ENCODE measurements at regions not wholly inside any gene's neighbourhood (a gene's known extent, or its start where the extent isn't known, plus 50 kb on each side); places are given as distances from the start of the nearest gene placed in this dataset.
"Not testable (repeated sequence)": the region's sequence is repeated elsewhere in the genome, so short reads cannot be mapped to it uniquely, and the experiment has no call there.

- POLR2A ChIA-PET, result interaction anchor here (1.2 kb wide), 1 partner anchor 50 kb away, joined by 3 read pairs; no protein-coding TSS in a partner anchor
- H3K4me3 Mint-ChIP-seq, result no peak overlapping the region
- CTCF ChIA-PET, result no interaction called here
- DNase-seq, result no peak
- H3K9me3 Mint-ChIP-seq, result no peaks in the 10 kb centered on the region
- H3K27me3 Mint-ChIP-seq, result no peaks in the 10 kb centered on the region
- no peak overlapping the region for H3K27ac Mint-ChIP-seq
- H3K36me3 Mint-ChIP-seq (ENCODE audit: low read depth), result no peaks in the 10 kb centered on the region
- H3K4me1 Mint-ChIP-seq, result no peaks in the 10 kb centered on the region
Measured at GRCh38 chr22:17318817-17319216, 50.4 kb upstream of the CECR2 start.

- H3K36me3 Mint-ChIP-seq (ENCODE audit: low read depth), result no peaks in the 10 kb centered on the region
- ChIA-PET POLR2A (no interaction called here), CTCF (no interaction called here)
- H3K27me3 Mint-ChIP-seq, result peaks cover 5% of the 10 kb centered on the region
- H3K9me3 Mint-ChIP-seq, result no peaks in the 10 kb centered on the region
- no peak overlapping the region for H3K27ac Mint-ChIP-seq
- H3K4me3 Mint-ChIP-seq, result no peak overlapping the region
- no peak for DNase-seq
- H3K4me1 Mint-ChIP-seq, result no peaks in the 10 kb centered on the region
Measured at GRCh38 chr22:17315310-17315709, 54.0 kb upstream of the CECR2 start.

GRCh38 chr22:17314487-17314886 lies 54.8 kb upstream of the CECR2 start:
- Mint-ChIP-seq H3K4me1 (no peaks in the 10 kb centered on the region), H3K36me3 (ENCODE audit: low read depth) (no peaks in the 10 kb centered on the region), H3K27ac (no peak overlapping the region), H3K4me3 (no peak overlapping the region), H3K9me3 (no peaks in the 10 kb centered on the region), H3K27me3 (peaks cover 5% of the 10 kb centered on the region)
- no peak for DNase-seq
- ChIA-PET CTCF (no interaction called here), POLR2A (no interaction called here)

- Mint-ChIP-seq H3K27ac (no peak overlapping the region), H3K27me3 (peaks cover 5% of the 10 kb centered on the region), H3K9me3 (no peaks in the 10 kb centered on the region), H3K4me1 (no peaks in the 10 kb centered on the region), H3K4me3 (no peak overlapping the region), H3K36me3 (ENCODE audit: low read depth) (no peaks in the 10 kb centered on the region)
- ChIA-PET CTCF (no interaction called here), POLR2A (no interaction called here)
- DNase-seq, result no peak
Measured at GRCh38 chr22:17313626-17314025, 55.6 kb upstream of the CECR2 start.

- H3K4me3 Mint-ChIP-seq, result no peak overlapping the region
- no peaks in the 10 kb centered on the region for H3K27me3 Mint-ChIP-seq
- peaks cover 17% of the 10 kb centered on the region for H3K4me1 Mint-ChIP-seq
- H3K36me3 Mint-ChIP-seq (ENCODE audit: low read depth), result no peaks in the 10 kb centered on the region
- ChIA-PET CTCF (interaction anchor here (0.5 to 2.4 kb wide), 3 partner anchors 60 to 250 kb away, joined by 3 to 12 read pairs (median 3); no protein-coding TSS in a partner anchor), POLR2A (no interaction called here)
- H3K9me3 Mint-ChIP-seq, result no peaks in the 10 kb centered on the region
- no peak overlapping the region for H3K27ac Mint-ChIP-seq
- no peak for DNase-seq
Measured at GRCh38 chr22:17307566-17307965, 61.7 kb upstream of the CECR2 start.

- H3K9me3 Mint-ChIP-seq, result no peaks in the 10 kb centered on the region
- ChIA-PET POLR2A (no interaction called here), CTCF (no interaction called here)
- H3K4me1 Mint-ChIP-seq, result peaks cover 17% of the 10 kb centered on the region
- H3K27ac Mint-ChIP-seq, result no peak overlapping the region
- no peaks in the 10 kb centered on the region for H3K36me3 Mint-ChIP-seq (ENCODE audit: low read depth)
- H3K27me3 Mint-ChIP-seq, result no peaks in the 10 kb centered on the region
- no peak for DNase-seq
- no peak overlapping the region for H3K4me3 Mint-ChIP-seq
Measured at GRCh38 chr22:17305076-17305475, 64.2 kb upstream of the CECR2 start.

- no peaks in the 10 kb centered on the region for H3K36me3 Mint-ChIP-seq (ENCODE audit: low read depth)
- DNase-seq, result peak; percentile 58
- H3K27me3 Mint-ChIP-seq, result no peaks in the 10 kb centered on the region
- no peaks in the 10 kb centered on the region for H3K9me3 Mint-ChIP-seq
- H3K4me3 Mint-ChIP-seq, result no peak overlapping the region
- H3K4me1 Mint-ChIP-seq, result peaks cover 17% of the 10 kb centered on the region
- ChIA-PET POLR2A (no interaction called here), CTCF (no interaction called here)
- peak overlapping the region; percentile 55 for H3K27ac Mint-ChIP-seq
Measured at GRCh38 chr22:17303840-17304779, 65.2 kb upstream of the CECR2 start.

GRCh38 chr22:17303441-17303839 lies 65.8 kb upstream of the CECR2 start:
- Mint-ChIP-seq H3K27ac (peak overlapping the region; percentile 0), H3K36me3 (ENCODE audit: low read depth) (no peaks in the 10 kb centered on the region), H3K9me3 (no peaks in the 10 kb centered on the region), H3K27me3 (peaks cover 2% of the 10 kb centered on the region), H3K4me3 (no peak overlapping the region), H3K4me1 (peaks cover 17% of the 10 kb centered on the region)
- no peak for DNase-seq
- ChIA-PET POLR2A (no interaction called here), CTCF (no interaction called here)

- H3K27me3 Mint-ChIP-seq, result peaks cover 7% of the 10 kb centered on the region
- H3K9me3 Mint-ChIP-seq, result no peaks in the 10 kb centered on the region
- H3K36me3 Mint-ChIP-seq (ENCODE audit: low read depth), result no peaks in the 10 kb centered on the region
- H3K4me1 Mint-ChIP-seq, result peaks cover 17% of the 10 kb centered on the region
- no peak overlapping the region for H3K4me3 Mint-ChIP-seq
- POLR2A ChIA-PET, result no interaction called here
- DNase-seq, result no peak
- no peak overlapping the region for H3K27ac Mint-ChIP-seq
- CTCF ChIA-PET, result no interaction called here
Measured at GRCh38 chr22:17302616-17303015, 66.6 kb upstream of the CECR2 start.

GRCh38 chr22:17300926-17301325 lies 68.3 kb upstream of the CECR2 start:
- H3K4me1 Mint-ChIP-seq, result peaks cover 17% of the 10 kb centered on the region
- CTCF ChIA-PET, result interaction anchor here (0.8 kb wide), 1 partner anchor 702 kb away, joined by 4 read pairs; no protein-coding TSS in a partner anchor
- H3K36me3 Mint-ChIP-seq (ENCODE audit: low read depth), result no peaks in the 10 kb centered on the region
- H3K9me3 Mint-ChIP-seq, result no peaks in the 10 kb centered on the region
- DNase-seq, result no peak
- no peak overlapping the region for H3K4me3 Mint-ChIP-seq
- no peak overlapping the region for H3K27ac Mint-ChIP-seq
- POLR2A ChIA-PET, result no interaction called here
- H3K27me3 Mint-ChIP-seq, result peaks cover 18% of the 10 kb centered on the region

- Mint-ChIP-seq H3K27me3 (peaks cover 30% of the 10 kb centered on the region), H3K4me1 (peaks cover 11% of the 10 kb centered on the region)
- POLR2A ChIA-PET; DNase-seq; CTCF ChIA-PET; H3K9me3 Mint-ChIP-seq; H3K36me3 Mint-ChIP-seq (ENCODE audit: low read depth); H3K27ac Mint-ChIP-seq; H3K4me3 Mint-ChIP-seq: not testable (repeated sequence)
Measured at GRCh38 chr22:17298805-17299502, 70.3 kb upstream of the CECR2 start.

- Mint-ChIP-seq H3K36me3 (ENCODE audit: low read depth) (no peaks in the 10 kb centered on the region), H3K4me3 (no peak overlapping the region), H3K27me3 (peaks cover 10% of the 10 kb centered on the region), H3K27ac (no peak overlapping the region), H3K9me3 (no peaks in the 10 kb centered on the region), H3K4me1 (peaks cover 9% of the 10 kb centered on the region)
- POLR2A ChIA-PET, result no interaction called here
- no peak for DNase-seq
- CTCF ChIA-PET, result no interaction called here
Measured at GRCh38 chr22:17285656-17286055, 66.4 kb upstream of the ADA2 start.

- POLR2A ChIA-PET, result no interaction called here
- H3K4me3 Mint-ChIP-seq, result no peak overlapping the region
- peaks cover 10% of the 10 kb centered on the region for H3K27me3 Mint-ChIP-seq
- peaks cover 13% of the 10 kb centered on the region for H3K4me1 Mint-ChIP-seq
- CTCF ChIA-PET, result no interaction called here
- DNase-seq, result no peak
- H3K36me3 Mint-ChIP-seq (ENCODE audit: low read depth), result no peaks in the 10 kb centered on the region
- H3K9me3 Mint-ChIP-seq, result no peaks in the 10 kb centered on the region
- H3K27ac Mint-ChIP-seq, result no peak overlapping the region
Measured at GRCh38 chr22:17284888-17285287, 65.7 kb upstream of the ADA2 start.

- Mint-ChIP-seq H3K9me3 (no peaks in the 10 kb centered on the region), H3K36me3 (ENCODE audit: low read depth) (no peaks in the 10 kb centered on the region), H3K4me3 (no peak overlapping the region), H3K27me3 (peaks cover 10% of the 10 kb centered on the region), H3K4me1 (peaks cover 13% of the 10 kb centered on the region), H3K27ac (no peak overlapping the region)
- DNase-seq, result no peak
- POLR2A ChIA-PET, result no interaction called here
- CTCF ChIA-PET, result no interaction called here
Measured at GRCh38 chr22:17284466-17284865, 65.2 kb upstream of the ADA2 start.
